Hypothalamus (tissue), 51 donors: ENCODE measurements at regions not wholly inside any gene's neighbourhood (a gene's known extent, or its start where the extent isn't known, plus 50 kb on each side); places are given as distances from the start of the nearest gene placed in this dataset.
"Not testable (repeated sequence)": the region's sequence is repeated elsewhere in the genome, so short reads cannot be mapped to it uniquely, and the experiment has no call there.

Source experiments
- DNase-seq, 51 donors: peaks; one replicate each; lab custom pipeline; 2025; lab: John Stamatoyannopoulos, UW

DNA sequence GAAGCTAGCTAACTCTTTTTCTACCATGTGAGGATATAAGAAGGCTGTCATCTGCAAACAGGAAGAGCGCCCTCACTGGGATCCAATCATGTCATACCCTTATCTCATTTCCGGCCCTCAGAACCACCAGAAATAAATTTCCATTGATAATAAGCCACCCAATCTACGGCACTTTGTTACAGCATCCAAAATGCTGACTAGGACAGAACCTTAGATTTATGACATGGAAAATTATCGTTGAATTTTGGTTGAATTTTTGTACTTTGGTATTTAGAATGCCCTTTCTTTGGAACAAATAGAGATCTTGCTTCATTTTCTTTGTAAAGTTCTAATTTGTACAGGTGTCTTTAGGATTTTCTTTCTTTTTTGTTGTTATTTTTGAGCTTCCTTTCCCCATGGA lies 53.3 kb upstream of the CYLC2 start:
- DNase-seq = no peak

GRCh38 chr9:102922526-102922925 lies 72.6 kb upstream of the CYLC2 start:
- no peak for DNase-seq

GRCh38 chr9:102911185-102911584 lies 83.9 kb upstream of the CYLC2 start:
- DNase-seq = no peak

DNA sequence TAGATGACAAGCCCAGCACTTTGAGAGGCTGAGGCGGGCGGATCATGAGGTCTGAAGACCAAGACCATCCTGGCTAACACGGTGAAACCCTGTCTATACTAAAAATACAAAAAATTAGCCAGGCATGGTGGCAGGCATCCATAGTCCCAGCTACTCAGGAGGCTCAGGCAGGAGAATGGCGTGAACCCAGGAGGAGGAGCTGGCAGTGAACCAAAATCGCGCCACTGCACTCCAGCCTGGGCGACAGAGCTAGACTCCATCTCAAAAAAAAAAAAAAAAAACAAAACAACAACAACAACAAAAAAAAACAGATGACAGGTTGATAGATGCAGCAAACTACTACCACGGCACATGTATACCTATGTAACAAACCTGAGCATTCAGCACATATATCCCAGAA lies 89.3 kb upstream of the CYLC2 start:
- DNase-seq = not testable (repeated sequence)

DNA sequence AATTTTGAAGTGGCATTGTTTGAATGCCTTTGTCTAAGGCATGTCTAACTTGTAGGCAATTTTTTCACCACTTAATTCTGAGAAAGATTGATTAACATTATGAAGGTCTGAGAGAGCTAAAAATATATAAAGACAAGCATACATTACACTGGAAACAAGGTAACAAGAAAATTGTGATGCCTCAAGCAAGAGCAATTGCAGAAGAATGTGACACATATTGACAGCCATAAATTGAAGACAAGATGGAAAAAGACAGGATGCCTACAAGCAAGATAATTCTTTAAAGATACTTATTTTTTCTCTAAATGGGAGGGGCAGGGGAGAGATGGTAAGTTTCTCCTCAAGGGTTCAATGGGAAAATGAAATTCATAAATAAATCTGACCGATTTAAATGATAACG lies 103.1 kb upstream of the CYLC2 start:
- no peak for DNase-seq

DNA sequence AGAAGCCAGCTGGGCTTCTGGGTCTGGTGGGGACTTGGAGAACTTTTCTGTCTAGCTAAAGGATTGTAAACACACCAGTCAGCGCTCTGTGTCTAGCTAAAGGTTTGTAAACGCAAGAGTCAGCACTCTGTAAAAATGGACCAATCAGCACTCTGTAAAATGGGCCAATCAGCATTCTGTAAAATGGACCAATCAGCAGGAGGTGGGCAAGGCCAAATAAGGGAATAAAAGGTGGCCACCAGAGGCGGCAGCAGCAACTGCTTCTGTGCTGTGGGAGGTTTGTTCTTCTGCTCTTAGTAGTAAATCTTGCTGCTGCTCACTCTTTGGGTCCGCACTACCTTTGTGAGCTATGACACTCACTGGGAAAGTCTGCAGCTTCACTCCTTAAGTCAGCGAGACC lies 106.4 kb upstream of the CYLC2 start:
- DNase-seq = not testable (repeated sequence)

DNA sequence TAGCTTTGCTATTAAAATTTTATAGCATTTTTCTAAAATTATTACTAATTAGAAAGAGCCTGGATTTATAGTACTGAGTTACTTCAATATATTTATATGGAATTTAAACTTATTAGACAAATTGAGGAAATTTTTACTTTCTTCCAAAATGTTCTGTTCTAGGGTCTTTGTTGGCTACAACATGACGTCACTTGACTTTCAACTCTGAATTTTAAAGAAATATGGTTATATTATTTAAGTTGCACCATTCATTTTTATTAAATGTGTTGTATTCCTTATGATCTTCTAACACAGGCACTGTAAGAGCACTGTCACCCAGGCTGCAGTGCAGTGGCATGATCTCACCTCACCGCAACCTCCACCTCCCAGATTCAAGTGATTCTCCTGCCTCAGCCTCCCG lies 119.4 kb upstream of the CYLC2 start:
- DNase-seq = no peak

GRCh38 chr9:102867488-102867887 lies 127.6 kb upstream of the CYLC2 start:
- DNase-seq = no peak

DNA sequence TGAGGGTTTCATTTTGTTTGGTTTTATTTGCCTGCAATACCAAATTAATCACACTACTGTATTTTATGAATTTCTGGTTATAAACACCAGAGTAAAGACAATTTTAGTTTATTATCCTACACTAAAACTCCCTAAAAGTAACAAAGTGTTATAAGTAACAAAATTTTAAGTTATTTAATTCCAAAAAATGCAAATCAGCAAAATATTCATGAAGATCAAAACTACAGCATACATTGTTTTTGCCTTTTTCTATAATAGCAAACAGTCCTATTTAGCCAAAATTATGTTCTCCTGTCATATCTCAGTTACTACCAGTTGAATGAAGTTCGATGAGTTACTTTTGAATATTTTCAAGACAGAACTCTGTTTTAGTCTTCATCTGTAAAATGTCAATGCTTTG lies 132.7 kb upstream of the CYLC2 start:
- no peak for DNase-seq

DNA sequence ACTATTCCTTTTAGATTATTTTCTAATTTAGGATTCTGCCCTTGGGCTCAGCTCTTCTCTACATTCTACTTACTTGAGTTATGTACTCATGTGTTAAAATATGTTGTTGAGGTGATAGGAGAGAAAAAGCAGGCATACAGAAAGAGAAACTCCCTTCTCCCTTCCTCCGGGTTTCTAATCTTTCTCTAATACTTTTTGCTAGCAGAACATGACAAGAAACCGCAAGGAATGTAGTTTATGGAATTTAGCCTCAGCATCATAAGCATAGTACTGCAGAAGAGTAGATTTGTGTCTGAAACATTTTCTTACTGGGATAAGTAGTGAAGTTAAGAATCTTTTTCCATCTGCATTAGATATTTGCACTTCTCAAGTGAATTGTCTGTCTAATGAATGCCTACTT lies 139.5 kb upstream of the CYLC2 start:
- DNase-seq = no peak

- no peak for DNase-seq
Measured at GRCh38 chr9:102845827-102846371, 149.2 kb upstream of the CYLC2 start.

- no peak for DNase-seq
Measured at GRCh38 chr9:102844716-102845115, 150.4 kb upstream of the CYLC2 start.

- no peak for DNase-seq
Measured at GRCh38 chr9:102842423-102842822, 152.7 kb upstream of the CYLC2 start.

- DNase-seq = no peak
Measured at GRCh38 chr9:102841376-102841775, 153.8 kb upstream of the CYLC2 start.

GRCh38 chr9:102840335-102840734 lies 154.8 kb upstream of the CYLC2 start:
- no peak for DNase-seq

DNA sequence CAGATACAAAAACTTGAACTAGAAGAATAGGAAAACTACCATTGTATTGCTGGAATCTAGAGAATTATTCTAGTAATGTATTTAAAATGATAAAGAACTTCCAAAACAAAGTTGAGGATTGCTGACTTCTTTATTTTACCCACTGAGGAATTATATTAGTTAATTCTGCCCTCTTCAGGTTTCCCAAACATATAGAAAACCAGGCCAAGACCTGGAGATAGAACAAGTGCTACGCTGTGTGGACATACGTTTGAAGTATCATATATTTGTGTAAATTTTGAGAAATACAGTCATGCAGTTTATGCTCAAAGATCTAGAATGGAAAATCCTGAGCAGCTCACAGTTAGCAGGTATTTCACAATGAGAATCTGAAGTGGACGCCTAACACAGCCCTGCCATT lies 162.3 kb upstream of the CYLC2 start:
- DNase-seq = no peak

- DNase-seq = no peak
Measured at GRCh38 chr9:102796244-102796643, 198.9 kb upstream of the CYLC2 start.

- DNase-seq = no peak
Measured at GRCh38 chr9:102795532-102795931, 199.6 kb upstream of the CYLC2 start.

DNA sequence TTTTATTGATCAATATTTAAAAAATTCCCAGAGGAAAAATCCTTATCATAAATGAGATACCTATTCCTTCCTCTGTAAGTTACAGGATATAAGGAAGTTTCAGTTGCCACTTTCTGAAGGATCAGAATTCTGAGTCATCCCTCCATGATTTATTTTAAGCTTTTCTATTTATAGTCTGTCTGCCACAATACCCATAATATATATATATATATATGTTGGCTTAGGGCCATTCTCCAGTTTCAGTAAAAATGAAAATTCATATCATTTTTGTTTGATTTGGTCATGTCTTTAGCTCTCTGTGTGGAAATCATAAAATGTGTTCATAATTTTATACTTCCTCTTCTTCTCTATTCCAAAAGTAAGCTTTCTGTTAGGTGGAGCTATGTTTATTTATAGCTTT lies 215.8 kb upstream of the CYLC2 start:
- DNase-seq = no peak

- DNase-seq = no peak
Measured at GRCh38 chr9:102778746-102779145, 216.4 kb upstream of the CYLC2 start.

DNA sequence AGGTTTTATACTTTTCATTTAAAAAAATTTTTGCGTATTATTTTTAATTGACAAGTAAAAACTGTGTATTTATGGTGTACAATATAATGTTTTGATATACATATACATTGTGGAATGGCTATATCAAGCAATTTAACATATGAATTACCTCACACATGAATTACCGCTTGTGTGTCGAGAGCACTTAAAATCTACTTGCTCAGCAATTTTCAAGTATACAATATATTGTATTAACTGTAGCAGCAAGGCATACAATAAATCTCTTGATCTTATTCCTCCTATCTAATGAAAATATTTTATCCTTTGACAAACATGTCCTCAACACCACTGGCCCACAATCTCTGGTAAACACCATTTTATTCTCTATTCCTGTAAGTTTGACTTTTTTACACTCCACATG lies 224.4 kb upstream of the CYLC2 start:
- DNase-seq = no peak

- DNase-seq = no peak
Measured at GRCh38 chr9:102769307-102769706, 225.8 kb upstream of the CYLC2 start.

GRCh38 chr9:102768002-102768401 lies 227.1 kb upstream of the CYLC2 start:
- no peak for DNase-seq

DNA sequence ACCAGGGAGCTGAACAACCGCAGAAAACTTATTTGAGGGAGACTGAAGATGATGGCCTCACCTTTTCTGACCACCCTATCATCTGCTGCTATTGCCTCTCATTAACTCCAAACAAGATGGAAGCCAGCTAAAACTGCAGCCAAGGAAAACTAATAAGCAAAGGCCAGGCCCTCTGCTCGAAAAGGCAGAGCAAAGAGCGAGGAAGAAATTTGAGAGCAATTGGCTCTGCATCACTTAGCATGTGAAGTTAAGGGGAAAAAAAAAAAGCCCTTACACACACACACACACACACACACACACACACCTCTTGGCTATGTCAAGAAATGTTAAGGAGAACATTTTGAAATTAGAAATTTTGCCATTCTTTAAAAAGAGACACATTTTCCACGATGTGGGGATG lies 228.1 kb upstream of the CYLC2 start:
- no peak for DNase-seq
